ENCODE measurements at regions not wholly inside any gene's neighbourhood (a gene's known extent, or its start where the extent isn't known, plus 50 kb on each side); places are given as distances from the start of the nearest gene placed in this dataset.

DNA sequence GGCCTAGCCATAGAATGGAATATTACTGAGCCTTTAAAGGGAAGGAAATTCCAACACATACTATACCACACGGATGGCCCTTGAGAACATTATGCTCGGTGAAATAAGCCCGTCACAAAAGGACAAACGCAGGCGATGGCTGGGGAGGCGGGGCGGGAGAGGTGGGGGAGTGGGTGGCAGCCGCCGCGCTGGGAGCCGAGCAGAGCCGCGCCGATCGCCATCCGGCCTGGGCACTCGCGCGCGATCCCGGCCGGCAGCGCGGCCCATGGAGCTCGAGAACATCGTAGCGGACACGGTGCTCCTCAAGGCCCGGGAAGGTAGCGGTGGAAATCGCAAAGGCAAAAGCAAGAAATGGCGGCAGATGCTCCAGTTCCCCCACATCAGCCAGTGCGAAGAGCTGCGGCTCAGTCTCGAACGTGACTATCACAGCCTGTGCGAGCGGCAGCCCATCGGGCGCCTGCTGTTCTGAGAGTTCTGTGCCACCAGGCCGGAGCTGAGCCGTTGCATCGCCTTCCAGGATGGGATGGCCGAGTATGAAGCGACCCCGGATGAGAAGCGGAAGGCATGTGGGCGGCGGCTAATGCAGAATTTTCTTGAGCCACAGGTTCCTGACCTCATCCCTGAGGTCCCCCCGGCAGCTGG is 140.1 kb downstream of the ZDHHC20 start:
- BruUV-seq (replicated peaks), result no TSS peak
- H3K79me2 ChIP-seq (ENCODE audit: insufficient read depth, low read length), result no peaks in the 10 kb centered on the region
- no peaks in the 10 kb centered on the region for H3K9me3 ChIP-seq (ENCODE audit: low read length)
- CTCF ChIA-PET (ENCODE audit: low intra/inter-chr PET ratio, low total read pairs), result no interaction called here
- H3K4me3 ChIP-seq (replicated peaks in 1 of 3; ENCODE audit: insufficient read depth in 1 of 3, low read depth in 2 of 3, low read length in 3 of 3), result no peak overlapping the region
- intact Hi-C loops (cut with micrococcal nuclease; ENCODE audit: unreplicated experiment), result no loop called here
- no peak overlapping the region for H2AFZ ChIP-seq (ENCODE audit: low read length)
- in situ Hi-C loops (cut with HindIII; ENCODE audit: extremely low pct_ligation_motif_present, low pct_unique_long_range_greater_than_20kb), result no loop called here
- DNase-seq (ENCODE audit: low spot score), result no peak
- POLR2A ChIA-PET, result no interaction called here
- FAIRE-seq, result no peak
- no peaks in the 10 kb centered on the region for H3K27me3 ChIP-seq (ENCODE audit: control insufficient read depth in 1 of 2, insufficient read depth in 2 of 2, low read length in 2 of 2)
- no peak for ATAC-seq
- 95% methylated on average over 46 of the region's 50 CpGs for WGBS (ENCODE audit: low lambda C conversion rate)
- no peak overlapping the region for H3K27ac ChIP-seq (ENCODE audit: extremely low read length, insufficient read depth, low read length)
- no peak overlapping the region for H3K9ac ChIP-seq (ENCODE audit: insufficient read depth, low read depth, low read length)
- H4K20me1 ChIP-seq (ENCODE audit: insufficient read depth, low read length), result no peaks in the 10 kb centered on the region
- H3K4me1 ChIP-seq (ENCODE audit: insufficient read depth, low read length), result no peaks in the 10 kb centered on the region
- H3K4me2 ChIP-seq (ENCODE audit: low read depth, low read length), result no peak overlapping the region
- no peaks in the 10 kb centered on the region for H3K36me3 ChIP-seq (replicated peaks in 1 of 2; ENCODE audit: control insufficient read depth in 1 of 2, insufficient read depth in 2 of 2, low read length in 2 of 2)
- no peak for TF ChIP-seq PRMT3 (CRISPR knock-in tag; IDR thresholded peaks at IDR 0.05; ENCODE audit: borderline replicate concordance, low read depth)
- no peak for TF ChIP-seq HNF1A (IDR thresholded peaks at IDR 0.05; ENCODE audit: low read depth)
- TF ChIP-seq HNF1A (CRISPR knock-in tag; IDR thresholded peaks at IDR 0.05; ENCODE audit: borderline replicate concordance), result no peak
- TF ChIP-seq, protein P1, sequence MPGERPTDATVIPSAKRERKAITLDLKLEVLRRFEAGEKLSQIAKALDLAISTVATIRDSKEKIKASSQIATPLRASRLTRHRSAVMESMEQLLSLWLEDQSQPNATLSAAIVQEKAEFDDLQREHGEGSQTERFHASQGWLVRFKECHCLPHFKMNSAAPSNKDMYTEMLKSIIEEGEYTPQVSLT (CRISPR knock-in tag; IDR thresholded peaks at IDR 0.05; ENCODE audit: borderline replicate concordance, low read depth), result no peak
- TF ChIP-seq ZNF281 (CRISPR knock-in tag; IDR thresholded peaks at IDR 0.05; ENCODE audit: borderline replicate concordance), result no peak
- TF ChIP-seq ZNF761 (CRISPR knock-in tag; conservative IDR thresholded peaks at IDR 0.05), result no peak
- no peak for TF ChIP-seq MAZ (IDR thresholded peaks at IDR 0.05; ENCODE audit: borderline replicate concordance, low read depth, low read length)
- TF ChIP-seq MAZ (CRISPR knock-in tag; IDR thresholded peaks at IDR 0.05; ENCODE audit: low read depth), result no peak
- no peak for TF ChIP-seq CREB1 (IDR thresholded peaks at IDR 0.05)
- TF ChIP-seq CREB1 (CRISPR knock-in tag; IDR thresholded peaks at IDR 0.05), result no peak
- TF ChIP-seq, protein P2, sequence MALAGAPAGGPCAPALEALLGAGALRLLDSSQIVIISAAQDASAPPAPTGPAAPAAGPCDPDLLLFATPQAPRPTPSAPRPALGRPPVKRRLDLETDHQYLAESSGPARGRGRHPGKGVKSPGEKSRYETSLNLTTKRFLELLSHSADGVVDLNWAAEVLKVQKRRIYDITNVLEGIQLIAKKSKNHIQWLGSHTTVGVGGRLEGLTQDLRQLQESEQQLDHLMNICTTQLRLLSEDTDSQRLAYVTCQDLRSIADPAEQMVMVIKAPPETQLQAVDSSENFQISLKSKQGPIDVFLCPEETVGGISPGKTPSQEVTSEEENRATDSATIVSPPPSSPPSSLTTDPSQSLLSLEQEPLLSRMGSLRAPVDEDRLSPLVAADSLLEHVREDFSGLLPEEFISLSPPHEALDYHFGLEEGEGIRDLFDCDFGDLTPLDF (CRISPR knock-in tag; IDR thresholded peaks at IDR 0.05), result no peak
- TF ChIP-seq SRSF9 (IDR thresholded peaks at IDR 0.05; ENCODE audit: borderline replicate concordance, insufficient read depth, low read depth, low read length, poor library complexity, severe bottlenecking), result no peak
- no peak for TF ChIP-seq THAP11 (CRISPR knock-in tag; IDR thresholded peaks at IDR 0.05)
- no peak for TF ChIP-seq RARA (CRISPR knock-in tag; IDR thresholded peaks at IDR 0.05)
- TF ChIP-seq KLF9 (CRISPR knock-in tag; IDR thresholded peaks at IDR 0.05; ENCODE audit: low read depth), result no peak
